Osteocyte (in vitro differentiated cells): ENCODE measurements at regions not wholly inside any gene's neighbourhood (a gene's known extent, or its start where the extent isn't known, plus 50 kb on each side); places are given as distances from the start of the nearest gene placed in this dataset.
"Not testable (repeated sequence)": the region's sequence is repeated elsewhere in the genome, so short reads cannot be mapped to it uniquely, and the experiment has no call there.

ENCODE experiments used
- DNase-seq: peaks from one replicate; pipeline ENCODE4 v3.0.0; 2021; ENCODE audit warnings: mixed read lengths; ENCODE audit not compliant: unreplicated experiment; ENCODE audit errors: extremely low spot score
- H3K27ac Mint-ChIP-seq: one replicate; pipeline ENCODE4 v1.8.0; 2021; ENCODE audit warnings: mild to moderate bottlenecking, mixed read lengths; ENCODE audit not compliant: unreplicated experiment
- H3K27me3 Mint-ChIP-seq: one replicate; pipeline ENCODE4 v1.8.0; 2021; ENCODE audit warnings: mixed read lengths; ENCODE audit not compliant: unreplicated experiment
- H3K36me3 Mint-ChIP-seq: one replicate; pipeline ENCODE4 v1.8.0; 2021; ENCODE audit warnings: mixed read lengths; ENCODE audit not compliant: unreplicated experiment
- H3K4me1 Mint-ChIP-seq: one replicate; pipeline ENCODE4 v1.8.0; 2021; ENCODE audit warnings: mixed read lengths; ENCODE audit not compliant: unreplicated experiment
- H3K4me3 Mint-ChIP-seq: one replicate; pipeline ENCODE4 v1.8.0; 2021; ENCODE audit warnings: mild to moderate bottlenecking, moderate library complexity, mixed read lengths; ENCODE audit not compliant: unreplicated experiment
- H3K9me3 Mint-ChIP-seq: one replicate; pipeline ENCODE4 v1.8.0; 2021; ENCODE audit warnings: mixed read lengths; ENCODE audit not compliant: unreplicated experiment
- CTCF ChIP-seq: fragments of 200-600 bp; sonication (generic); IDR thresholded peaks from 2 replicates; pipeline ENCODE4 v1.5.0; 2021; ENCODE audit warnings: antibody characterized with exemption, mild to moderate bottlenecking, moderate library complexity

GRCh38 chr10:30555465-30555864, 74.1 kb downstream of the LYZL2 start:
- no peak for TF ChIP-seq CTCF
- H3K4me1 Mint-ChIP-seq = peaks cover 17% of the 10 kb centered on the region
- H3K27me3 Mint-ChIP-seq = no peaks in the 10 kb centered on the region
- DNase-seq = no peak
- no peak overlapping the region for H3K4me3 Mint-ChIP-seq
- no peaks in the 10 kb centered on the region for H3K36me3 Mint-ChIP-seq
- no peaks in the 10 kb centered on the region for H3K9me3 Mint-ChIP-seq
- no peak overlapping the region for H3K27ac Mint-ChIP-seq

DNA sequence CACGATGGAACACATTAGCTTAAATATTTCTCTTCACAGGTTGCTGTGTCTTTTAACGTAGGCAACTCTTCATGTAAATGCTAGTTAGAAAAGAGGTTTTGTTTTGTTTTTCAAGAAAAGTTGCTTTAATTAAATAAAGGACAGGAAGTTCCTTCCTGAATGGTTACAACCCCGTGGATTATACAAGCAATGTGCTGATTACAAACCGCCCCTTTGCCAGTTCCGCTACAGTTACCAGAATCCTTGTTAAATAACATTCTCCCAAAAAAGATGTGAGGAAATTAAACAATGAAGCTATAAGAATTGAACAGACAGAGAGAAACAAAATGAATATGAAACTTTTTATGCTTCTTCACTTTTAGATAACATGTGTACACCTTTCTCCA, 75.1 kb downstream of the LYZL2 start:
- Mint-ChIP-seq H3K36me3 (no peaks in the 10 kb centered on the region), H3K9me3 (no peaks in the 10 kb centered on the region), H3K27me3 (no peaks in the 10 kb centered on the region), H3K4me1 (peaks cover 17% of the 10 kb centered on the region), H3K4me3 (no peak overlapping the region), H3K27ac (no peak overlapping the region)
- no peak for DNase-seq
- no peak for TF ChIP-seq CTCF

DNA sequence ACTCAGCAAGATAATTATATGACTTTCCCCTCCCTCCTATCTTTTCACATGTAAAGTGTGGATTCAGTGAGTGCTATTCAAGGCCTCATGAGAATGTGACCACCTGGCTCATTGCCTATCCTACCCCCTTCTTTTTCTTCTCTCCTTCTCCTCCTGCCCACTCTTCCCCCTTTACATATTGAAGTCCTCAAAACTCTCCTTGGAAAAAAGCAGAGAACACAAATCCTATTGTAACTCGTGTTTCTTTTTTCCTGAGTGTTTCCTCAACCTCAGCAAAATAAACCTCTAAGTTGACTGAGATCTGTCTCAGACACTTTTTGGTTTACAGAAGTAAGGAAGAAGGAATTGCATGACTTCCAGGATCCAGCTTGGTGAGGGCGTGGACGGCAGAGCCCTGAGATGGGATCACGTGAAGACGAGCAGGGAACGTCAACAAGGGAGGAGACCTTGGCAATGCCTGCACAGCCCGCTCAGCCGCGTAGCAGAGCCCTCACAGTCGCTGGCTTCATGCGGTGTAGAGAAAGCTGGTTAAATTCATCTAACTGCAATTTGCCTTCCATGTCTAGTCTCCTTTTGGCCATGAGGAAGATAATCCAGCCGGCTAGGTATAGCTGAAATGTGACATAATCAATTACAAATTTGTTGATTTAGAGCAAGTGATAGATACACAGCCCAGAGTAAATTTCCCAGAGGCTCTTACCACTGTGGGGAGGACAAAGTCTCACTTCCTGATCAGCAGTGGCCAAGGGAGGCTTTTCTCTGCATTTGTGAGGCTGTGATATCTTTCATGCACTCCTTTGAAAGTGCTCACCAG, 75.7 kb downstream of the LYZL2 start:
- no peak for DNase-seq
- H3K4me1 Mint-ChIP-seq = peaks cover 17% of the 10 kb centered on the region
- H3K9me3 Mint-ChIP-seq = no peaks in the 10 kb centered on the region
- no peak for TF ChIP-seq CTCF
- no peaks in the 10 kb centered on the region for H3K27me3 Mint-ChIP-seq
- no peaks in the 10 kb centered on the region for H3K36me3 Mint-ChIP-seq
- peak overlapping the region; percentile 33 for H3K4me3 Mint-ChIP-seq
- peak overlapping the region; percentile 68 for H3K27ac Mint-ChIP-seq

- H3K9me3 Mint-ChIP-seq = no peaks in the 10 kb centered on the region
- no peak overlapping the region for H3K27ac Mint-ChIP-seq
- H3K4me3 Mint-ChIP-seq = no peak overlapping the region
- H3K27me3 Mint-ChIP-seq = no peaks in the 10 kb centered on the region
- no peak for DNase-seq
- peaks cover 17% of the 10 kb centered on the region for H3K4me1 Mint-ChIP-seq
- no peak for TF ChIP-seq CTCF
- H3K36me3 Mint-ChIP-seq = no peaks in the 10 kb centered on the region
Observed at GRCh38 chr10:30553018-30553625, 76.4 kb downstream of the LYZL2 start.

DNA sequence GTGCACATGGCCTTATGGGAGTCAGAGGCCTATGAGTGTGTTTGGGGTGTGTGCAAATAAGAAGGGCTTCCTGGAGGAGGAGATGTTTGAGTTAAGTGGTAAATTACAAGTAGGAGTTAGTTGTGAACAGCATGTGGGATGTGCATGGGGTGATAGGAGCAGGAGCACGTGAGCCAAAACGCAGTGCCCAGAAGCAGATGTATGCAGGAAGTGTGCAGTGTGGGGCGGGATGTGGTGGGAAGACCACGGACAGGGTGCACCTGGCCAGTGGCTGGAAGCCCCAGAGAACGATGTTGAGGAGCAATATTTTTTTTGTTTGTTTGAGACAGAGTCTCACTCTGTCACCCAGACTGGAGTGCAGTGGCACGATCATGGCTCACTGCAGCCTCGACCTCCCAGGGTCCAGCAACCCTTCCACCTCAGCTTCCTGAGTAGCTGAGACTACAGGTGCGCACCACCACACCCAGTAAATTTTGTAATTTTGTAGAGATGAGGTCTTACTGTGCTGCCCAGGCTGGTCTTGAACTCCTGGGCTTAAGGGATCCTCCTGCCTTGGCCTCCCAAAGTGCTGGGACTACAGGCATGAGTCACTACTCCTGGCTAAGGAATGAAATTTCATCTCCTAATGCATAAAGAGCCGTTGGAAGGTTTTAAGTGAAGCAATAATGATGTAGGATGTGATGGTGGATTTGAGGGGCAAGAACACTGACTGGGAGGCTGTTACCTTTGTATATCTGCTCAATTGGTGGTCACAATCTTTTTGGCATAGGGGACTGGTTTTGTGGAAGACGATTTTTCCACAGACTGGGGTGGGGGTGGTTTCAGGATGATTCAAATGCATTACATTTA, 78.4 kb downstream of the LYZL2 start:
- Mint-ChIP-seq H3K27me3 (no peaks in the 10 kb centered on the region), H3K36me3 (no peaks in the 10 kb centered on the region), H3K27ac (no peak overlapping the region), H3K9me3 (no peaks in the 10 kb centered on the region), H3K4me1 (peaks cover 17% of the 10 kb centered on the region), H3K4me3 (no peak overlapping the region)
- TF ChIP-seq CTCF = no peak
- DNase-seq = no peak

DNA sequence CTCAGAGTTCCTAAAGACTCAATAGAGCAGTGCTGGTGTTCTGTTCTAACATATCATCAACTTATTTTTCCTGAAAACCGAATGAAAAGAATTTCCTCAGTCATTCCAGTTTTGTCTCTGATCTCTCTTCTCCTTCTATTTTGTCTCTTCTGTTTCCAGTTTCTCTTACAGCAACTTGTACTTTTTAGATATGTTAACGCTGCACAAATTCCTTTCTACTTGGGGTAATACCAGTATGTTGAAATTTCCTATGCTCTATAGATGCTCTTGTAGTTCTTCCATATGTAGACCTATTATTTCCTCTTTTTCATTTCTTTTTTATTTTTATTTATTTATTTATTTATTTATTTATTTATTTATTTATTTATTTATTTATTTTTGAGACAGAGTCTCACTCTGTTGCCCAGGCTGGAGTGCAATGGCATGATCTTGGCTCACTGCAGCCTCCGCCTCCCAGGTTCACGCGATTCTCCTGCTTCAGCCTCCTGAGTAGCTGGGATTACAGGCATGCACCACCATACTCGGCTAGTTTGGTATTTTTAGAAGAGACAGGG, 80.3 kb downstream of the LYZL2 start:
- DNase-seq, H3K4me3 Mint-ChIP-seq, H3K27me3 Mint-ChIP-seq, H3K9me3 Mint-ChIP-seq, H3K27ac Mint-ChIP-seq, H3K36me3 Mint-ChIP-seq: not testable (repeated sequence)
- H3K4me1 Mint-ChIP-seq = peaks cover 14% of the 10 kb centered on the region
